Left lung (tissue), 4 donors: ENCODE measurements at regions not wholly inside any gene's neighbourhood (a gene's known extent, or its start where the extent isn't known, plus 50 kb on each side); places are given as distances from the start of the nearest gene placed in this dataset.

Experiments
- ATAC-seq: fragments of 200-7000 bp; cut with Tn5 transposase; one replicate; pipeline ENCODE4 v1.9.1; 2020; ENCODE audit warnings: moderate library complexity
- DNase-seq, 4 donors: peaks; one replicate each; pipeline ENCODE4 v3.0.0-alpha.2; 2013 to 2020
- H3K27ac ChIP-seq, 2 donors: fragments of 200-600 bp; sonication (generic) in 1 of 2; one replicate each; pipeline versions ENCODE4 v1.5.0 to v1.8.0; 2020 to 2021
- H3K27me3 ChIP-seq, 2 donors: fragments of 200-600 bp; sonication (generic) in 1 of 2; one replicate each; pipeline versions ENCODE4 v1.5.0 to v1.8.0; 2020 to 2021
- H3K36me3 ChIP-seq, 2 donors: fragments of 200-600 bp; sonication (generic) in 1 of 2; one replicate each; pipeline versions ENCODE4 v1.5.0 to v1.8.0; 2020 to 2021
- H3K4me1 ChIP-seq, 2 donors: fragments of 200-600 bp; one replicate each; pipeline ENCODE4 v1.8.0; 2021
- H3K4me3 ChIP-seq, 2 donors: fragments of 200-600 bp; sonication (generic) in 1 of 2; one replicate each; pipeline versions ENCODE4 v1.5.0 to v1.8.0; 2020 to 2021; ENCODE audit warnings: mild to moderate bottlenecking in 1 of 2
- H3K9me3 ChIP-seq, 2 donors: fragments of 200-600 bp; sonication (generic) in 1 of 2; one replicate each; pipeline versions ENCODE4 v1.5.0 to v1.8.0; 2020 to 2021
- CTCF ChIP-seq, 2 donors: fragments of 200-600 bp; sonication (generic) in 1 of 2; IDR thresholded peaks; one replicate each; pipeline versions ENCODE4 v1.5.0 to v1.8.0; 2021; ENCODE audit warnings: antibody characterized with exemption in 2 of 2
- intact Hi-C, 2 donors: fragments of 100-400 bp; cut with DNase I; formaldehyde crosslinking; loops; one replicate each; pipeline versions ENCODE4 v1.11.2 to v1.14.2; 2022
- donor health status: DM: no; HTN: yes; CAD: no.
- donor health status: DM: no; HTN: no; CAD: no.

- DNase-seq (no peak), ATAC-seq (no peak)
- Histone ChIP-seq H3K36me3 (no peaks in the 10 kb centered on the region), H3K27me3 (no peaks in the 10 kb centered on the region), H3K9me3 (no peaks in the 10 kb centered on the region), H3K27ac (no peak overlapping the region), H3K4me1 (no peaks in the 10 kb centered on the region), H3K4me3 (no peak overlapping the region)
- no peak for TF ChIP-seq CTCF (IDR thresholded peaks at IDR 0.05)
- intact Hi-C loops: no loop called here
Observed at GRCh38 chr4:171017593-171017992, 795.6 kb upstream of the GALNTL6 start.

GRCh38 chr4:171016145-171016544 is 797.1 kb upstream of the GALNTL6 start:
- H3K36me3 ChIP-seq: no peaks in the 10 kb centered on the region
- intact Hi-C loops: no loop called here
- H3K9me3 ChIP-seq: peaks cover 0 to 2% of the 10 kb centered on the region in 2 donors
- H3K4me3 ChIP-seq: no peak overlapping the region
- no peaks in the 10 kb centered on the region for H3K4me1 ChIP-seq
- H3K27ac ChIP-seq: no peak overlapping the region
- H3K27me3 ChIP-seq: no peaks in the 10 kb centered on the region
- no peak for DNase-seq
- TF ChIP-seq CTCF (IDR thresholded peaks at IDR 0.05): no peak
- no peak for ATAC-seq

GRCh38 chr4:171015441-171015840 is 797.8 kb upstream of the GALNTL6 start:
- Histone ChIP-seq H3K9me3 (peaks cover 0 to 6% of the 10 kb centered on the region in 2 donors), H3K4me1 (no peaks in the 10 kb centered on the region), H3K27ac (no peak overlapping the region), H3K36me3 (no peaks in the 10 kb centered on the region), H3K4me3 (no peak overlapping the region), H3K27me3 (no peaks in the 10 kb centered on the region)
- no peak for TF ChIP-seq CTCF (IDR thresholded peaks at IDR 0.05)
- ATAC-seq (no peak), DNase-seq (no peak)
- intact Hi-C loops: no loop called here

- ATAC-seq: no peak
- Histone ChIP-seq H3K4me1 (no peaks in the 10 kb centered on the region), H3K9me3 (peaks cover 0 to 6% of the 10 kb centered on the region in 2 donors), H3K4me3 (no peak overlapping the region), H3K27ac (no peak overlapping the region), H3K36me3 (no peaks in the 10 kb centered on the region), H3K27me3 (no peaks in the 10 kb centered on the region)
- intact Hi-C loops: no loop called here
- no peak for DNase-seq
- no peak for TF ChIP-seq CTCF (IDR thresholded peaks at IDR 0.05)
Observed at GRCh38 chr4:171007618-171008390, 805.4 kb upstream of the GALNTL6 start.

- intact Hi-C loops: no loop called here
- H3K4me3 ChIP-seq: no peak overlapping the region
- DNase-seq (no peak), ATAC-seq (no peak)
- no peaks in the 10 kb centered on the region for H3K4me1 ChIP-seq
- H3K36me3 ChIP-seq: no peaks in the 10 kb centered on the region
- H3K9me3 ChIP-seq: no peaks in the 10 kb centered on the region
- H3K27ac ChIP-seq: no peak overlapping the region
- no peaks in the 10 kb centered on the region for H3K27me3 ChIP-seq
- TF ChIP-seq CTCF (IDR thresholded peaks at IDR 0.05): no peak
Observed at GRCh38 chr4:171002246-171002645, 811.0 kb upstream of the GALNTL6 start.
